Skeletal muscle cell (primary cell): ENCODE measurements at regions not wholly inside any gene's neighbourhood (a gene's known extent, or its start where the extent isn't known, plus 50 kb on each side); places are given as distances from the start of the nearest gene placed in this dataset.

Experiments used
- DNase-seq: peaks from one replicate; pipeline ENCODE4 v3.0.0-alpha.2; 2010; ENCODE audit warnings: low read depth
- H3K4me3 ChIP-seq: 2 replicates; pipeline ENCODE4 v1.5.1; 2011; ENCODE audit warnings: low read depth, mild to moderate bottlenecking, control low read depth, low read length, moderate library complexity

- DNase-seq = no peak
These were observed 328.3 kb downstream of the DHX15 start for GRCh38 chr4:24256066-24256465.

GRCh38 chr4:24252121-24252520 lies 332.2 kb downstream of the DHX15 start:
- no peak overlapping the region for H3K4me3 ChIP-seq
- DNase-seq = no peak

More at GRCh38 chr4:24256066-24256465, 328.3 kb downstream of the DHX15 start:
- H3K4me3 ChIP-seq = no peak overlapping the region

GRCh38 chr4:24251589-24251988 lies 332.8 kb downstream of the DHX15 start:
- no peak for DNase-seq
- H3K4me3 ChIP-seq = no peak overlapping the region

- DNase-seq = no peak
- H3K4me3 ChIP-seq = no peak overlapping the region
These were observed 334.4 kb downstream of the DHX15 start for GRCh38 chr4:24249972-24250371.

GRCh38 chr4:24248674-24249630 lies 335.4 kb downstream of the DHX15 start:
- DNase-seq = no peak
- no peak overlapping the region for H3K4me3 ChIP-seq

GRCh38 chr4:24245491-24245820 lies 338.9 kb downstream of the DHX15 start:
- no peak overlapping the region for H3K4me3 ChIP-seq

GRCh38 chr4:24244663-24245490 lies 339.5 kb downstream of the DHX15 start:
- no peak overlapping the region for H3K4me3 ChIP-seq
- DNase-seq = no peak

More at GRCh38 chr4:24245491-24245820, 338.9 kb downstream of the DHX15 start:
- no peak for DNase-seq

- no peak for DNase-seq
- no peak overlapping the region for H3K4me3 ChIP-seq
These were observed 340.7 kb downstream of the DHX15 start for GRCh38 chr4:24243641-24244040.

- no peak for DNase-seq
- no peak overlapping the region for H3K4me3 ChIP-seq
These were observed 342.8 kb downstream of the DHX15 start for GRCh38 chr4:24241511-24241910.

GRCh38 chr4:24240655-24241054 lies 343.7 kb downstream of the DHX15 start:
- no peak for DNase-seq
- H3K4me3 ChIP-seq = no peak overlapping the region

- no peak for DNase-seq
- H3K4me3 ChIP-seq = no peak overlapping the region
These were observed 346.6 kb downstream of the DHX15 start for GRCh38 chr4:24237709-24238108.

GRCh38 chr4:24236532-24236931 lies 346.7 kb upstream of the PPARGC1A start:
- H3K4me3 ChIP-seq = no peak overlapping the region
- DNase-seq = no peak

- H3K4me3 ChIP-seq = no peak overlapping the region
- DNase-seq = no peak
These were observed 346.3 kb upstream of the PPARGC1A start for GRCh38 chr4:24236120-24236519.

- DNase-seq = no peak
- H3K4me3 ChIP-seq = no peak overlapping the region
These were observed 345.8 kb upstream of the PPARGC1A start for GRCh38 chr4:24235618-24236017.

GRCh38 chr4:24234288-24234848 lies 344.5 kb upstream of the PPARGC1A start:
- H3K4me3 ChIP-seq = no peak overlapping the region

GRCh38 chr4:24230955-24231354 lies 341.1 kb upstream of the PPARGC1A start:
- H3K4me3 ChIP-seq = no peak overlapping the region
- no peak for DNase-seq

More at GRCh38 chr4:24234288-24234848, 344.5 kb upstream of the PPARGC1A start:
- no peak for DNase-seq

- no peak overlapping the region for H3K4me3 ChIP-seq
- DNase-seq = peak; percentile 60
These were observed 340.1 kb upstream of the PPARGC1A start for GRCh38 chr4:24229978-24230377.

- DNase-seq = no peak
- H3K4me3 ChIP-seq = no peak overlapping the region
These were observed 338.8 kb upstream of the PPARGC1A start for GRCh38 chr4:24228692-24229091.

GRCh38 chr4:24226667-24227066 lies 336.8 kb upstream of the PPARGC1A start:
- DNase-seq = no peak
- H3K4me3 ChIP-seq = no peak overlapping the region

GRCh38 chr4:24226023-24226422 lies 336.2 kb upstream of the PPARGC1A start:
- H3K4me3 ChIP-seq = peak overlapping the region; percentile 20
- DNase-seq = no peak
